ENCODE measurements at regions not wholly inside any gene's neighbourhood (a gene's known extent, or its start where the extent isn't known, plus 50 kb on each side); places are given as distances from the start of the nearest gene placed in this dataset.

- H3K27ac ChIP-seq (ENCODE audit: low read depth in 2 of 2, low read length in 2 of 2) = no peak overlapping the region
- H3K4me3 ChIP-seq (ENCODE audit: low read length in 2 of 2) = no peak overlapping the region
- H3K36me3 ChIP-seq (ENCODE audit: control insufficient read depth in 2 of 2, insufficient read depth in 2 of 2, low read length in 2 of 2) = no peaks in the 10 kb centered on the region
- H3K9me3 ChIP-seq (ENCODE audit: control insufficient read depth in 2 of 2, low read length in 2 of 2) = no peaks in the 10 kb centered on the region
- H3K9ac ChIP-seq (ENCODE audit: low read depth in 1 of 2, low read length in 2 of 2) = no peak overlapping the region
- no peaks in the 10 kb centered on the region for H3K4me1 ChIP-seq (ENCODE audit: control insufficient read depth in 2 of 2, insufficient read depth in 2 of 2, low read length in 2 of 2)
- no peaks in the 10 kb centered on the region for H3K27me3 ChIP-seq (ENCODE audit: control insufficient read depth in 2 of 2, insufficient read depth in 2 of 2, low read length in 2 of 2)
Measured at GRCh38 chr17:13409455-13409854, 192.3 kb downstream of the HS3ST3A1 start.

- Histone ChIP-seq H3K9me3 (ENCODE audit: control insufficient read depth in 2 of 2, low read length in 2 of 2) (no peaks in the 10 kb centered on the region), H3K4me1 (ENCODE audit: control insufficient read depth in 2 of 2, insufficient read depth in 2 of 2, low read length in 2 of 2) (no peaks in the 10 kb centered on the region), H3K9ac (ENCODE audit: low read depth in 1 of 2, low read length in 2 of 2) (no peak overlapping the region), H3K27me3 (ENCODE audit: control insufficient read depth in 2 of 2, insufficient read depth in 2 of 2, low read length in 2 of 2) (no peaks in the 10 kb centered on the region), H3K27ac (ENCODE audit: low read depth in 2 of 2, low read length in 2 of 2) (no peak overlapping the region), H3K36me3 (ENCODE audit: control insufficient read depth in 2 of 2, insufficient read depth in 2 of 2, low read length in 2 of 2) (no peaks in the 10 kb centered on the region), H3K4me3 (ENCODE audit: low read length in 2 of 2) (no peak overlapping the region)
Measured at GRCh38 chr17:13407381-13407780, 194.3 kb downstream of the HS3ST3A1 start.

- Histone ChIP-seq H3K27me3 (ENCODE audit: control insufficient read depth in 2 of 2, insufficient read depth in 2 of 2, low read length in 2 of 2) (no peaks in the 10 kb centered on the region), H3K9me3 (ENCODE audit: control insufficient read depth in 2 of 2, low read length in 2 of 2) (no peaks in the 10 kb centered on the region), H3K4me1 (ENCODE audit: control insufficient read depth in 2 of 2, insufficient read depth in 2 of 2, low read length in 2 of 2) (no peaks in the 10 kb centered on the region), H3K9ac (ENCODE audit: low read depth in 1 of 2, low read length in 2 of 2) (no peak overlapping the region), H3K27ac (ENCODE audit: low read depth in 2 of 2, low read length in 2 of 2) (no peak overlapping the region), H3K36me3 (ENCODE audit: control insufficient read depth in 2 of 2, insufficient read depth in 2 of 2, low read length in 2 of 2) (no peaks in the 10 kb centered on the region), H3K4me3 (ENCODE audit: low read length in 2 of 2) (no peak overlapping the region)
Measured at GRCh38 chr17:13405807-13406206, 195.9 kb downstream of the HS3ST3A1 start.

- Histone ChIP-seq H3K27me3 (ENCODE audit: control insufficient read depth in 2 of 2, insufficient read depth in 2 of 2, low read length in 2 of 2) (no peaks in the 10 kb centered on the region), H3K4me1 (ENCODE audit: control insufficient read depth in 2 of 2, insufficient read depth in 2 of 2, low read length in 2 of 2) (no peaks in the 10 kb centered on the region), H3K9me3 (ENCODE audit: control insufficient read depth in 2 of 2, low read length in 2 of 2) (no peaks in the 10 kb centered on the region), H3K9ac (ENCODE audit: low read depth in 1 of 2, low read length in 2 of 2) (no peak overlapping the region), H3K4me3 (ENCODE audit: low read length in 2 of 2) (no peak overlapping the region), H3K36me3 (ENCODE audit: control insufficient read depth in 2 of 2, insufficient read depth in 2 of 2, low read length in 2 of 2) (no peaks in the 10 kb centered on the region), H3K27ac (ENCODE audit: low read depth in 2 of 2, low read length in 2 of 2) (no peak overlapping the region)
Measured at GRCh38 chr17:13405080-13405479, 196.6 kb downstream of the HS3ST3A1 start.

GRCh38 chr17:13403982-13404946, 197.5 kb downstream of the HS3ST3A1 start:
- no peaks in the 10 kb centered on the region for H3K27me3 ChIP-seq (ENCODE audit: control insufficient read depth in 2 of 2, insufficient read depth in 2 of 2, low read length in 2 of 2)
- H3K27ac ChIP-seq (ENCODE audit: low read depth in 2 of 2, low read length in 2 of 2) = no peak overlapping the region
- no peaks in the 10 kb centered on the region for H3K4me1 ChIP-seq (ENCODE audit: control insufficient read depth in 2 of 2, insufficient read depth in 2 of 2, low read length in 2 of 2)
- no peaks in the 10 kb centered on the region for H3K36me3 ChIP-seq (ENCODE audit: control insufficient read depth in 2 of 2, insufficient read depth in 2 of 2, low read length in 2 of 2)
- no peak overlapping the region for H3K4me3 ChIP-seq (ENCODE audit: low read length in 2 of 2)
- H3K9ac ChIP-seq (ENCODE audit: low read depth in 1 of 2, low read length in 2 of 2) = no peak overlapping the region
- H3K9me3 ChIP-seq (ENCODE audit: control insufficient read depth in 2 of 2, low read length in 2 of 2) = no peaks in the 10 kb centered on the region

- Histone ChIP-seq H3K4me3 (ENCODE audit: low read length in 2 of 2) (no peak overlapping the region), H3K27me3 (ENCODE audit: control insufficient read depth in 2 of 2, insufficient read depth in 2 of 2, low read length in 2 of 2) (no peaks in the 10 kb centered on the region), H3K9ac (ENCODE audit: low read depth in 1 of 2, low read length in 2 of 2) (no peak overlapping the region), H3K36me3 (ENCODE audit: control insufficient read depth in 2 of 2, insufficient read depth in 2 of 2, low read length in 2 of 2) (no peaks in the 10 kb centered on the region), H3K27ac (ENCODE audit: low read depth in 2 of 2, low read length in 2 of 2) (no peak overlapping the region), H3K9me3 (ENCODE audit: control insufficient read depth in 2 of 2, low read length in 2 of 2) (no peaks in the 10 kb centered on the region), H3K4me1 (ENCODE audit: control insufficient read depth in 2 of 2, insufficient read depth in 2 of 2, low read length in 2 of 2) (no peaks in the 10 kb centered on the region)
Measured at GRCh38 chr17:13400491-13400890, 201.2 kb downstream of the HS3ST3A1 start.

GRCh38 chr17:13398853-13399252, 202.9 kb downstream of the HS3ST3A1 start:
- Histone ChIP-seq H3K27ac (ENCODE audit: low read depth in 2 of 2, low read length in 2 of 2) (no peak overlapping the region), H3K9me3 (ENCODE audit: control insufficient read depth in 2 of 2, low read length in 2 of 2) (no peaks in the 10 kb centered on the region), H3K36me3 (ENCODE audit: control insufficient read depth in 2 of 2, insufficient read depth in 2 of 2, low read length in 2 of 2) (no peaks in the 10 kb centered on the region), H3K4me3 (ENCODE audit: low read length in 2 of 2) (no peak overlapping the region), H3K27me3 (ENCODE audit: control insufficient read depth in 2 of 2, insufficient read depth in 2 of 2, low read length in 2 of 2) (no peaks in the 10 kb centered on the region), H3K9ac (ENCODE audit: low read depth in 1 of 2, low read length in 2 of 2) (no peak overlapping the region), H3K4me1 (ENCODE audit: control insufficient read depth in 2 of 2, insufficient read depth in 2 of 2, low read length in 2 of 2) (no peaks in the 10 kb centered on the region)

GRCh38 chr17:13398091-13398490, 203.6 kb downstream of the HS3ST3A1 start:
- H3K9ac ChIP-seq (ENCODE audit: low read depth in 1 of 2, low read length in 2 of 2) = no peak overlapping the region
- no peaks in the 10 kb centered on the region for H3K36me3 ChIP-seq (ENCODE audit: control insufficient read depth in 2 of 2, insufficient read depth in 2 of 2, low read length in 2 of 2)
- H3K9me3 ChIP-seq (ENCODE audit: control insufficient read depth in 2 of 2, low read length in 2 of 2) = no peaks in the 10 kb centered on the region
- no peak overlapping the region for H3K27ac ChIP-seq (ENCODE audit: low read depth in 2 of 2, low read length in 2 of 2)
- no peaks in the 10 kb centered on the region for H3K27me3 ChIP-seq (ENCODE audit: control insufficient read depth in 2 of 2, insufficient read depth in 2 of 2, low read length in 2 of 2)
- H3K4me1 ChIP-seq (ENCODE audit: control insufficient read depth in 2 of 2, insufficient read depth in 2 of 2, low read length in 2 of 2) = no peaks in the 10 kb centered on the region
- H3K4me3 ChIP-seq (ENCODE audit: low read length in 2 of 2) = no peak overlapping the region

GRCh38 chr17:13395862-13396261, 205.9 kb downstream of the HS3ST3A1 start:
- no peak overlapping the region for H3K27ac ChIP-seq (ENCODE audit: low read depth in 2 of 2, low read length in 2 of 2)

GRCh38 chr17:13395346-13395745, 206.4 kb downstream of the HS3ST3A1 start:
- no peak overlapping the region for H3K27ac ChIP-seq (ENCODE audit: low read depth in 2 of 2, low read length in 2 of 2)
- no peaks in the 10 kb centered on the region for H3K4me1 ChIP-seq (ENCODE audit: control insufficient read depth in 2 of 2, insufficient read depth in 2 of 2, low read length in 2 of 2)
- no peak overlapping the region for H3K9ac ChIP-seq (ENCODE audit: low read depth in 1 of 2, low read length in 2 of 2)
- no peaks in the 10 kb centered on the region for H3K27me3 ChIP-seq (ENCODE audit: control insufficient read depth in 2 of 2, insufficient read depth in 2 of 2, low read length in 2 of 2)
- H3K4me3 ChIP-seq (ENCODE audit: low read length in 2 of 2) = no peak overlapping the region
- no peaks in the 10 kb centered on the region for H3K9me3 ChIP-seq (ENCODE audit: control insufficient read depth in 2 of 2, low read length in 2 of 2)
- no peaks in the 10 kb centered on the region for H3K36me3 ChIP-seq (ENCODE audit: control insufficient read depth in 2 of 2, insufficient read depth in 2 of 2, low read length in 2 of 2)

More at GRCh38 chr17:13395862-13396261, 205.9 kb downstream of the HS3ST3A1 start:
- Histone ChIP-seq H3K4me1 (ENCODE audit: control insufficient read depth in 2 of 2, insufficient read depth in 2 of 2, low read length in 2 of 2) (no peaks in the 10 kb centered on the region), H3K9me3 (ENCODE audit: control insufficient read depth in 2 of 2, low read length in 2 of 2) (no peaks in the 10 kb centered on the region), H3K36me3 (ENCODE audit: control insufficient read depth in 2 of 2, insufficient read depth in 2 of 2, low read length in 2 of 2) (no peaks in the 10 kb centered on the region), H3K9ac (ENCODE audit: low read depth in 1 of 2, low read length in 2 of 2) (no peak overlapping the region), H3K4me3 (ENCODE audit: low read length in 2 of 2) (no peak overlapping the region), H3K27me3 (ENCODE audit: control insufficient read depth in 2 of 2, insufficient read depth in 2 of 2, low read length in 2 of 2) (no peaks in the 10 kb centered on the region)
